ENCODE measurements at regions not wholly inside any gene's neighbourhood (a gene's known extent, or its start where the extent isn't known, plus 50 kb on each side); places are given as distances from the start of the nearest gene placed in this dataset.

- no peak for TF ChIP-seq POLR2A (IDR thresholded peaks at IDR 0.05)
- TF ChIP-seq, protein P1, sequence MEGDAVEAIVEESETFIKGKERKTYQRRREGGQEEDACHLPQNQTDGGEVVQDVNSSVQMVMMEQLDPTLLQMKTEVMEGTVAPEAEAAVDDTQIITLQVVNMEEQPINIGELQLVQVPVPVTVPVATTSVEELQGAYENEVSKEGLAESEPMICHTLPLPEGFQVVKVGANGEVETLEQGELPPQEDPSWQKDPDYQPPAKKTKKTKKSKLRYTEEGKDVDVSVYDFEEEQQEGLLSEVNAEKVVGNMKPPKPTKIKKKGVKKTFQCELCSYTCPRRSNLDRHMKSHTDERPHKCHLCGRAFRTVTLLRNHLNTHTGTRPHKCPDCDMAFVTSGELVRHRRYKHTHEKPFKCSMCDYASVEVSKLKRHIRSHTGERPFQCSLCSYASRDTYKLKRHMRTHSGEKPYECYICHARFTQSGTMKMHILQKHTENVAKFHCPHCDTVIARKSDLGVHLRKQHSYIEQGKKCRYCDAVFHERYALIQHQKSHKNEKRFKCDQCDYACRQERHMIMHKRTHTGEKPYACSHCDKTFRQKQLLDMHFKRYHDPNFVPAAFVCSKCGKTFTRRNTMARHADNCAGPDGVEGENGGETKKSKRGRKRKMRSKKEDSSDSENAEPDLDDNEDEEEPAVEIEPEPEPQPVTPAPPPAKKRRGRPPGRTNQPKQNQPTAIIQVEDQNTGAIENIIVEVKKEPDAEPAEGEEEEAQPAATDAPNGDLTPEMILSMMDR (IDR thresholded peaks at IDR 0.05): no peak
Observed at GRCh38 chr6:15922510-15923250, 206.2 kb upstream of the MYLIP start.

Measured in body of pancreas (tissue), 4 donors.